HEK293T (cell line): ENCODE measurements at regions not wholly inside any gene's neighbourhood (a gene's known extent, or its start where the extent isn't known, plus 50 kb on each side); places are given as distances from the start of the nearest gene placed in this dataset.

Source experiments
- ELF4 ChIP-seq: fragments of 450-650 bp; IDR thresholded peaks from 2 replicates; pipeline ENCODE4 v1.6.1; 2017; ENCODE audit warnings: antibody characterized with exemption
- FOXK2 ChIP-seq: fragments of 450-650 bp; IDR thresholded peaks from 2 replicates; pipeline ENCODE4 v1.6.1; 2016; ENCODE audit warnings: mild to moderate bottlenecking
- FOXM1 ChIP-seq: fragments of 450-650 bp; IDR thresholded peaks from 2 replicates; pipeline ENCODE4 v1.6.1; 2017; ENCODE audit warnings: mild to moderate bottlenecking, borderline replicate concordance

- TF ChIP-seq ELF4 (no peak), FOXM1 (no peak), FOXK2 (no peak)
These were observed 91.5 kb upstream of the MLN start for GRCh38 chr6:33895296-33895695.
